Fibroblast of the aortic adventitia (primary cell): ENCODE measurements at regions not wholly inside any gene's neighbourhood (a gene's known extent, or its start where the extent isn't known, plus 50 kb on each side); places are given as distances from the start of the nearest gene placed in this dataset.
"Not testable (repeated sequence)": the region's sequence is repeated elsewhere in the genome, so short reads cannot be mapped to it uniquely, and the experiment has no call there.

Source experiments
- DNase-seq: peaks from one replicate; pipeline ENCODE4 v3.0.0-alpha.2; 2010; ENCODE audit warnings: low read depth
- H3K4me3 ChIP-seq: 2 replicates; pipeline ENCODE4 v1.5.1; 2011; ENCODE audit warnings: low read depth, mild to moderate bottlenecking, control low read depth, low read length, moderate library complexity
- CTCF ChIP-seq: IDR thresholded peaks from 2 replicates; pipeline ENCODE4 v1.5.1; 2011; ENCODE audit warnings: mild to moderate bottlenecking, low read length, control low read depth, inconsistent platforms; ENCODE audit not compliant: insufficient read depth

- no peak for TF ChIP-seq CTCF
- DNase-seq = peak; percentile 44
- H3K4me3 ChIP-seq = no peak overlapping the region
Measured at GRCh38 chr1:66460776-66461175, 73.2 kb upstream of the SGIP1 start.

GRCh38 chr1:66462313-66462712 lies 71.6 kb upstream of the SGIP1 start:
- no peak for TF ChIP-seq CTCF
- DNase-seq = no peak

GRCh38 chr1:66464351-66464750 lies 69.6 kb upstream of the SGIP1 start:
- TF ChIP-seq CTCF = no peak
- DNase-seq = no peak
- H3K4me3 ChIP-seq = no peak overlapping the region

More at GRCh38 chr1:66462313-66462712, 71.6 kb upstream of the SGIP1 start:
- no peak overlapping the region for H3K4me3 ChIP-seq

- DNase-seq = peak; percentile 95
- no peak overlapping the region for H3K4me3 ChIP-seq
- no peak for TF ChIP-seq CTCF
Measured at GRCh38 chr1:66464802-66465201, 69.2 kb upstream of the SGIP1 start.

GRCh38 chr1:66466695-66467094 lies 67.3 kb upstream of the SGIP1 start:
- not testable (repeated sequence) for H3K4me3 ChIP-seq
- DNase-seq = peak; percentile 84

GRCh38 chr1:66468722-66469121 lies 65.2 kb upstream of the SGIP1 start:
- no peak for TF ChIP-seq CTCF
- H3K4me3 ChIP-seq = no peak overlapping the region
- DNase-seq = no peak

GRCh38 chr1:66475940-66476339 lies 58.0 kb upstream of the SGIP1 start:
- no peak for TF ChIP-seq CTCF
- H3K4me3 ChIP-seq = no peak overlapping the region
- no peak for DNase-seq

GRCh38 chr1:66476774-66477173 lies 57.2 kb upstream of the SGIP1 start:
- DNase-seq = no peak
- no peak for TF ChIP-seq CTCF
- H3K4me3 ChIP-seq = no peak overlapping the region
